ENCODE measurements at regions not wholly inside any gene's neighbourhood (a gene's known extent, or its start where the extent isn't known, plus 50 kb on each side); places are given as distances from the start of the nearest gene placed in this dataset.

- no peak for TF ChIP-seq ZNF274 (IDR thresholded peaks at IDR 0.05; ENCODE audit: low read depth, low read length)
- TF ChIP-seq YY1 (IDR thresholded peaks at IDR 0.05; ENCODE audit: insufficient read depth, insufficient read length) = no peak
Measured at GRCh38 chrX:38890963-38891362, 89.7 kb downstream of the MID1IP1 start.

Measured in NT2/D1 (cell line).